ENCODE measurements at regions not wholly inside any gene's neighbourhood (a gene's known extent, or its start where the extent isn't known, plus 50 kb on each side); places are given as distances from the start of the nearest gene placed in this dataset.

DNA sequence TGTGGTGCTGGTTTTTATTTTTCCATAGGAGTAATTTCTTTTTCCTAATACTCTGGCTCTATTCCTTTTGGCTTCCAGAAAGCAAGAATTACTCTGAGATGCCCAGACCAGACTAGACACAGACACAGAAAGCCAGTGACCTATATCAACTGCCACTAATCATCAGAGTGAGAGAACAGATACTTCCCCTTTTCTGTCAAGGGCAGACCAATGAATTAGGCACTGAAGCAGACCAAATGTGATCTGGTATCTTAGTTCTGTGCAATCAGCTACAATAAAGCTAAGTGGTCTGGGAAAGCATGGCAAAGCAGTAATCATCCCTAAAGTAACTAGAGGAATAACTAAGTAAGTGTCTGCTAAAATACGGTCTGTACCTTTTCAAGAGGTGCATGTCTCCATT lies 239.1 kb downstream of the ELAVL2 start:
- no peak for DNase-seq (ENCODE audit: low read depth)

DNA sequence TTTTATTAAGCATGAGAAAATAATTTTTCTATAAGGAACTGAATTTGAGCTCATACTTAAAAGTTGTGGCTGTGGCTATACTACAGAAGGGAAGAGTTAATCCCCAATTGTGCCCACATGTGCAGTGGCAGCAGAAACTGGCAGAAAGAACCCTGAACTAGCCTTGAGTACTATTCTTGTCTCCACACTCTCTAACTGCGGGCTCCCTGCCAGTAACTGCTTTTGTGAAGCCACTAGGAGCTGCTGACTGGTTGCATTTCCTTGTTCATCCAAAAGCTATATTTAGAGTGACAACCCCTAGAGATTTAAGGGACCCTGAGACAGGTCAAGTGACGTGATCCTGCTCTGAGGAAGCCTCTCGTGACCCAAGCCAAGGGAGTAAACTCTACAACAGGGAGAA lies 238.6 kb downstream of the ELAVL2 start:
- DNase-seq (ENCODE audit: low read depth): no peak

DNA sequence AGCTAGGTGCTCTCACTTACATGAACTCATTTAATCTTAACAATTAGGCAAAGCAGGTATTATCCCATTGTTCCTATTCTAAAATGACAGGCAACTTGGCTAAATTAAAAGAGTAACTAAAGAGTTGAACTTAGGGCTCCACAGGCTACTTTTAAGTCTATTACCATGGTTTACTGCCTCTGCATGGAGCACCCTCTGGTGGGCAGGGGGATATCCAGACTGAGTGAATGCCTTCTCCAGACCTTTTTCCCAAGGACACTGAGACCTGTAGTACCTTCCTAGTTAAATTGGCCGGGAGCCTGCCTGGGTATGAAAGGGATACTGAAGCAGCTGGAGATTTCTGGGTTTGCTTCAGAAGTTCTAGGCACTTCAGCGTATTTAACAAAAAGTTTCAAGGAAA lies 238.1 kb downstream of the ELAVL2 start:
- DNase-seq (ENCODE audit: low read depth): no peak

DNA sequence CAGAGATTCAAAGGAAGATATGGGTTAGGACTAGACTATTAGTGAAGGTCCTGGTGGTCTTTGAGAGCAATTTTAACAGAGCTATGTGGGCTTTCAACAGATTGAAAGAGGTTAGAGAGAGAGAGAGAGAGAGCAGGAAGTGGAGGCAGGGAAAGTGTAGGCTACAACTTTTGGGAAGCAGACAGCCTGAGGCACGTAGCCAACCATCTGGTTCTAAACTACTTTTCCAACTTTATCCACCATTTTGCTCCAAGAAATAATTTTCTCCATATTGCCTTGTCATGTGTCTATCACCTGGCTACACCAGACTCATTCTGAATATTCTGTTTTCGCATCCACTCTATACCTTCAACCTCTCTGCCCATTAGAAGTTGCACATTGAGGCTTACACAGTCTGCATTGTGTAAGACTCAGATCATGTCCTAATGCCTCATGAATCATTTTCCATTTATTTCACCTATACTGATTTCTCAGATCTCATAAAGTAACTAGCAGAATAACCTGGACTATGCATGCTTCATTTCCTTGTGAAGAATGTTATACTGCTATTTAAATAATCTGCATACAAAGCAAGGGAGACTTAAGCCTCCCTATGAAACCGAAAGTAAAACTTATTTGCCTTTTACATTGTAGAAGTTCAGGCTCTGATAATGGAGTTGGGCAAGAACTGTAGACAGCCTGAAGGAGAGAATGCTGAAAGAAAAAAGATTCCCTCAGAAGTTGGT lies 235.6 kb downstream of the ELAVL2 start:
- DNase-seq (ENCODE audit: low read depth): no peak

DNA sequence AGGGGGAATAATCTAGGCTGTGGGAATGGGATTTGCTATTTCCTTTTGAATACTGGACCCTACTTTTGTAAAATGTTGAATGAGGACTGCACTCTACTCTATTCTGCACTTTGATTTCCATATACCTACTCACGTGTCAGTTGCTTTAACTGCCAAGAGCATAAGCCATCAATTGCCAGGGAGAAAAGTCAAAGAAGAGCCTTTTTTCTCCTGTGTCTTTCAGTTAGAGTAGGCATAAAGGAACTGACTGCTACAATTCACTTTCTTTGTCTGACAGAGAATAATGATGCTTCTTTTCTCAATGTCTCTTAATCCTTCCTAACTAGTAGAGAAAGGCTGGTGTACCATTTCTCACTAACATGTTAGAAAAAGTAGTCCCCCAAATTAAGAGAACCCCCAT lies 231.6 kb downstream of the ELAVL2 start:
- no peak for DNase-seq (ENCODE audit: low read depth)

DNA sequence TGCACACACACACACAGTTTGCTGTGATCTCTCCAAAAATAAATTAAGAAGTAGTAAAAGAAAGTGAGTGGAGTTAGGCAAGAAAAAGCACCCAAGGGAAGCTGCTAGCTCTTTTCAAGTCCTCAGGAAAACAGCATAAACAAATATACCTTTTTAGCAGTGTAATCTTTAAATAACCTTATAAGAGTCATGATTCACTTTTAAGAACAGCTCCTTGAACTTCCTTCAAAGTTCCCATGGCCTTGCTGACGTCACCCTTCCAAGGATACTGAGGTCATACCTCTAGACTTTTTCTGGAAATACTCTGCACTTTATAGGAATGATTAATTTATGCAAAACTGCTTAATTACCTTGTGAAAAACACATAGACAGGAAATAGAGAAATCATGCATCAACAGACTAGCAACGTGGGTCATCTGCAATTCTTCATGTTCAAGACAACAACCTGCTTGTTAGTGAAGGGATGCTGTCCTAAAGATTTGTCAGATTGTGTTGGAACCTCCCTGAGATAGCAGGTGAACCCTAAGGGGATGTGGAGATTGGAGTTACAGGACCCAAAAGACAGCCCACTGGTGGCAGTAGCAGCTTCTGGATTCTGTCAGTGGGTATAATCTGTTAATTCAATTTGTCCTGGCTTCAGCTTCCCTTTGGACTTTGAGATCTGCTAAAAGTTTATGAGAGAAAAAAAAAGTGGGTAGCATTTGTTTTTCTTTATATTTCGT lies 229.0 kb downstream of the ELAVL2 start:
- no peak for DNase-seq (ENCODE audit: low read depth)

DNA sequence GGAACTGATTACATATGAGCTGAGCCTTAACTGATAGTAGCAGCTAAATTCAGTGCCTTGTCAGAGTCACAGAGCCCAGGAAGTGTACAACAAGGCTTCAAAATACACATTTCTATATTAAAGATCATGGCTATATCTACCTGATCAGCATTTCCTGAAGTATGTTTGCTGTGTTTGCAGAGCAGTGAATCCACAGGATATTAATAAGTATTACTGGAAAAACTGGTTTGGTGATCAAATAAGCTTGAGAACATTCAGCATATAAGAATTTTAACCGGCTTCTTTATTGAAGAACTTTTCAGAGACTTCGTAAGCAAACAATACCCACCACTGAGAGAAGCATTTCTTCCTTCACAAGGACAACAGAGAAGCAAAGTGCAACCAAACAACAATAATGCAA lies 227.0 kb downstream of the ELAVL2 start:
- DNase-seq (ENCODE audit: low read depth): no peak

DNA sequence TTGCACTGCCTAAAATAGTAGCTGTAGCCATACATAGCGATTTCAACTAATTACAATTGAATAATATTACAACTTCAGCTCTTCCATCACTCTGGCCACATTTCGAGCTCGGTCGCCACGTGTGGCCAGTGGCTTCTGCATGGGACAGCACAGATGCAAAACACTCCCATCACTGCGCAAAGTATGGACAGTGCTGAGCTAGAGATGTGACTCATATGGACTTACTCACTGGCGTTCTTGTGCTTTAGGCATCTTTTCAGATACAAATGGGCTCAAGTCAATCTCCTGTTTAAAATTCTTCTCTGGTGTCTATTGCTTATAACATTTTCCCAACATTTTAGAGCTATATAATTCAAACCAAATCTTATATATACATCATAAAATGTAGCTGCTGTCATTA lies 222.7 kb downstream of the ELAVL2 start:
- no peak for DNase-seq (ENCODE audit: low read depth)

DNA sequence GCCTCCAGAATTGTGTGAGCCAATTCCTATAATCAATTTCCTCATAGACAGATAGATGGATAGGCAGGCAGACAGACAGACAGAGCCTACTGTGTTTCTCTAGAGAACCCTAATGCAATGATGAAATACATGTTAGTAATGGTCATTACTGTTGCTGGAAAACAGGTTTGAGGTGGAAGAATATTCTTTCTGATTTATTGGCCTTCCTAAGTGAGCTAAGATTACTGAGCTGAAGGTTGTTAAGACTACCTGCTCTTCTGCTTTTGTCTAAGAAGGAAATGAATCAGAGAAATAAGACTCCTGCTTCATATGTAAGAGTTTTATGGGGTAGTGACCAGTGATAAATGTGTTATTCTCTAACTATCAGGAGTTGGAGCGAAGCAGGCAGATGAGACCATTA lies 219.9 kb downstream of the ELAVL2 start:
- no peak for DNase-seq (ENCODE audit: low read depth)

DNA sequence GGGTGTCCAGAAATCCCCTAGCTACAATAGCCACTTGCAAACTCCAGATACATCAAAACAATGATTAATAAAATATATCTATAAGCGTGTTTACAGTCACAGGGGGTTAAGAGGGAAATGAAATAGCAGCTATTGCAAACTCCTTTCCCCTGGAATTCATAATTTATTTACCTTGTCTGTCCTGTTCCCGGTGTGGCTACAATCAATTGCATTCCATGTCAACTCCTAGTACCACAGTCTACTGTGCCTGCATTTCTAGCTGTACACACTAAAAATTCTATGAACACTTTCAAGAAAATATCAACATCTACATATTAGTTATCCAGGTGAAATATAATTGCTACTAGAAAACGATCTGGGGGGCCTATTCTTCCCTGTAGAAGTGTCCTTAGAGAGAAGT lies 217.6 kb downstream of the ELAVL2 start:
- no peak for DNase-seq (ENCODE audit: low read depth)

DNA sequence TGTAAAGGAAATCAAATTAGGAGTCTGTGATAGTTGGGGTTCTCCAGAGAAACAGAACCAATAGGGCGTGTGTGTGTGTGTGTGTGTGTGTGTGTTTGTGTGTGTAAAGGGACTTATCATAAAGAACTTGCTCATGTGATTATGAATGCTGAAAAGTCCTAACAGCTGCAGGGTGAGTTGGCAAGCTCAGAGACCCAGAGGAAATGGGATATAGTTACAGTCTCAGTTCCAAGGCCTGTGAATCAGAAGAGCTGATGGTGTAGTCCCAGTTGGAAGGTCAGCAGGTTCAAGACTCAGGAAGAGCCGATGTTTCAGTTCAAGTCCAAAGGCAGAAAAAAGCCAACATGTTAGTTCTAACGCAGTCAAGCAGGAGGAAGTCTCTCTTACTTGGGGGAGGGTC lies 214.2 kb downstream of the ELAVL2 start:
- no peak for DNase-seq (ENCODE audit: low read depth)

DNA sequence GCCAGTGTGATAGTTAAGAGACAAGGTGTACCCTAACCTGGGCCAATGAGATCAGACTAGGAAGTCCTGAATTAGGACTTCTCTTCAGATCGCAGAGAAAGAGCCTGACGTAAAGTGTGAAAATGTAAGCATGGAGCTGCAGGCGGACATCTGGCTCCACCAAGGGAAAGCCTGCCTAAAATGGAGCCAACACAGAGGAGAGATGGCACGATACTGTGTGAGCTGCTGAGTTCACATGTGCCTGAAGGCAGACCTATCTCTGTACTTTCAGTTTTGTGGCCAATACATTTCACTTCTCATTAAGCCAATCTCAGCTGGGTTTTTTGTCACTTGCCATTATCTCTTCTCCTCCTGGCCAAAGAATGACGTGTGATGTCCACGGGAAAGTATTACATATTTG lies 210.5 kb downstream of the ELAVL2 start:
- no peak for DNase-seq (ENCODE audit: low read depth)

DNA sequence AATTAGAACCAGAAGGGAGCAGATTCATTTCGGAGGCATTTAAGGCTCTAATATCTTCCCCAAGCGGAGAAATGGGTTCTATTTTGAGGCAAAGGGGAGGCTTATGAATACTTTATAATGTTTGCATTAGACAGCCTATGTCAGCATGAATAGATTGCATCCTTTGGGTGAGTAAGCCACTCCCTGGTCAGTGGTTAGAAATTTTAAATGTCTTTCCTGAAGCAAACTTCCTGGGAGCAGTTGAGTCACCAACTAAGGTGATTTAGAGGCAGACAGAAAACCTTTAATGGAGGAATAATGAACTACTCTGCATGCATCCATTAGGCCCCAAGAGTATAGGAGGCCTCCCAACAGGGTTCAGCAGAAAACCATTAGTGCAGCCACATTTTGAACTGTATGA lies 204.9 kb downstream of the ELAVL2 start:
- peak; percentile 31 for DNase-seq (ENCODE audit: low read depth)

DNA sequence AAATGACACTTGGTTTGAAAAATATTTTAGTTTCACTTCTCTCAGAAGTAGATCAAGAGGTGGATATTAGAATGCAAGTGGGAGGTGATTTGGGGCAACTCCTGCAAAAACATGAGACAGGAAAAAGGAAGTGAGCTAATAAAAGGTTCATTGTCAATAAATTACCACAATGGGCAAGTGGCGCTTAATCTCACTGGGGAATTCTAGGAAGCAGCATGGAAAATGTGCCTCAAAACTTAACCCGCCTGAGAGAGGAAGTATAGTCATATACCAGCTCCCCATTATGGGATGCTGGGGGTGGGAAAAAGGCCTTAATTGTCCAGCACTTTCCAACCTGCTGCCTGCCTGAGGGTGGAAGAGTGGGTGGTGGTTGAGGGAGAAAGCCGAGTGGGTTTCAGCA lies 204.1 kb downstream of the ELAVL2 start:
- DNase-seq (ENCODE audit: low read depth): no peak

DNA sequence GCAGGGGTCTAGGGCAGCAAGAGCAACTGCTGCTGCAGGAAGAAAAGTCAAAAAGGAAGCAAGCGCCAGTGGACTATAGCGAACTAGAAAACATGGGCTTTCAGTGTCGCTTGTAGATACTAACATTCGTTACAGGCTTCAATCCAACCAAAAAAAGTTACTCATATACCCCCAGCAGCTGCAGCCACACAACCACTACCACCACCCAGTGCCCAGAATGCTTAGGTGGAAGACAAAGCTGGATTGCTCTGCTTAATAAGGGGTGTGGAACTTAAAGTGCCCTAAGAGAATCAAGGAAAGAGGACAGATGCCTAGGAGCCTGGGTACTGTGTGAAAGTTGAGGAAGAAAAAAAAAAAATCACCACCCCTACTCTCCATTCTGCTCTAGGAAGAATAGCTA lies 203.6 kb downstream of the ELAVL2 start:
- no peak for DNase-seq (ENCODE audit: low read depth)

DNA sequence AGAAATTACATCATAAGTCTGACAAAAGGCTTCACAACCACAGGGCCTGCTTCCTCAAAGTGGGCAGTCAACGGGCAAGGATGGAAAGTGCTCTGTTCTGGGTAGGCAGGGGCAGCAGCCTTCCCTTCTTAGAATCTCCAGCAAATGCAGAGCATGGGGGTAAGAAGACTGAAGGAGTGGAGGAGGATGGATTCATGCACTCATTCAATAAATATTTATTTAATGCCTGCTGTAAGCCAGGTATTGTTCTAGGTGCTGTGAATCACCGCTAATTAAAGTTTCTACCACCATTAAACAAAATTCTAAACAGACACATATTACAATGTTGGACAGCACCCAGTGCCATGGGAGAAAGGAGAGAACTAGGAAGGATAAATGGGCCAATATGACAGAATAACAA lies 195.6 kb downstream of the ELAVL2 start:
- no peak for DNase-seq (ENCODE audit: low read depth)

DNA sequence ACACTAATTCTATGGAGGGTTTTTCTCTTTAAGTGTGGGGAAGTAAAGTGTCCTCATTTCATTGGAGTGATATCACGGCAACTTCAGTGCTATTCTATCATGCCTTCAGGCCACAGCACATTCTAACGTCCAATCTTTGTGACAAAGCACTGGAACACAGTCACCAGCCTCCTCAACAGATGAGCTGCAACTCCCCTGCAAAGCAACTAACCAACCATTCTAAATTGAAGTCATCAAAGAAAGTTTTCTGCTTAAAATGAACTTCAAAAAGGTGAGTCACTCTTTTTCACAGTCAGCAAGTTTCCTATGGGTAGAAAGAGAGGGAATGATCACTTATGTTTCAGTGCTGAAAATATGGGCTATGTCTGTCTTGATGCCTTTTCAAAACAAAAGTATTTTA lies 190.8 kb downstream of the ELAVL2 start:
- no peak for DNase-seq (ENCODE audit: low read depth)

DNA sequence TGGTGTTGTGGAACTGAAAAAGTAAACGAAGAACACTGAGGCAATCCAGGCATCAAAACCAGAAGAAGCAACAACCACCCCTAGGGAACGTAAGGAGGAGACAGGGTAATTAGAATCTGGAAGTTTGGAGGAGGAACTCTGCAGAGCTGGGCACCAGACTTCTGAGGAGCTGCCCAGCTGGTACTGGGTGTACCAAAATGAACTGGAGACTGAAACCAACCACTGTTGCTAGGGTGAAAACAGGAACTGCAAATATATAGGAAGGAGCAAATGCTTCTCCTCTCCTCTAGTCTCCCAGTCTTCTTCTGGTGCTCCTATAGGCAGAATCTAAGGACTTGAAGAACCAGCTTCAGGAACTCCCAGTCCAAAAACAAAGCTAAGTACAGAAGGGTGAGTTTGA lies 189.8 kb downstream of the ELAVL2 start:
- DNase-seq (ENCODE audit: low read depth): no peak

DNA sequence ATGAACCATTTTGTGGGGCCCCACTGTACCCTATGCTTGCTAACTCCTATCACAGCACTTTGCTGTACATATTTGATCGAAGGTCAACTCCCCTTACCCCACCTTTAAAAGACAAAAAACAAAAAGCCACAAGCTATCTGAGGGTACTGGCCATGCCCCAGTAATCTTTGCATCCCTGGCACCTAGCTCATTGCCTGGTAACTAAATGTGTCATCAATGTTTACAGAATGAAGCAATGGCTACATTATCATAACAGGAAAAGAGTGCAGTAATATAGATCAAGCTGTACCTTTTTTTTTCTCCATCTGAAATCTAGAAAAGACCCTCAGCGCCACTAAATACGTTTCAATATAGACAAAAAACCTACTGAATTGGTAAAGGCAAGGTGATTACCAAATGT lies 188.0 kb downstream of the ELAVL2 start:
- DNase-seq (ENCODE audit: low read depth): no peak

DNA sequence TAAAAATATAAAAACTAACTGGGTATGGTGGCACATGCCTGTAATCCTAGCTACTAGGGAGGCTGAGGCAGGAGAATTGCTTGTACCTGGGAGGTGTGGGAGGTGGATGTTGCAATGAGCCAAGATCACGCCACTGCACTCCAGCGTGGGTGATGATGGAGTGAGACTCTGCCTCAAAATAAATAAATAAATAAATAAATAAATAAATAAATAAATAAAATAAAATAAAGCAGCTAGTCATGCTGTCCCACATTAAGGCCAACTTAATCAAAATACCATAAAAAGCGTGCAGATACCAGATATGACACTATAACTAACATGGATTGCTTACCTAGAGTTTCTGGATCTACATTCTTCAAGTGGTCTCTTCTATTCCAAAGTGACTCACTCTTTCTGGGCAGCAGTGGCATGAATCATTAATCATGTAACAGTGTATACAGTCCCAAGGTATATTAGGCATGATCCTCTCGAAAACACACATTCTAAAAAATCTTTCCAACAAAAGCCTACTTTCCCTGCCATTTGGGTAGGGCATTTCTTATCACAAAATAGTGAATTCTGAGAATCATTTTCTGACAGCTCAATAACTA lies 187.1 kb downstream of the ELAVL2 start:
- no peak for DNase-seq (ENCODE audit: low read depth)
